ENCODE measurements at regions not wholly inside any gene's neighbourhood (a gene's known extent, or its start where the extent isn't known, plus 50 kb on each side); places are given as distances from the start of the nearest gene placed in this dataset.

- no peak overlapping the region for H3K4me3 ChIP-seq (ENCODE audit: low read length)
- no peak for DNase-seq (ENCODE audit: low read depth)
- no peak for TF ChIP-seq CTCF (conservative IDR thresholded peaks at IDR 0.05; ENCODE audit: low read length)
Observed at GRCh38 chr11:95576146-95576845, 213.3 kb downstream of the FAM76B start.

- H3K4me3 ChIP-seq (ENCODE audit: low read length): no peak overlapping the region
- TF ChIP-seq CTCF (conservative IDR thresholded peaks at IDR 0.05; ENCODE audit: low read length): no peak
- DNase-seq (ENCODE audit: low read depth): peak; percentile 74
Observed at GRCh38 chr11:95575517-95575916, 214.1 kb downstream of the FAM76B start.

GRCh38 chr11:95571718-95572260, 217.8 kb downstream of the FAM76B start:
- H3K4me3 ChIP-seq (ENCODE audit: low read length): no peak overlapping the region
- DNase-seq (ENCODE audit: low read depth): no peak
- TF ChIP-seq CTCF (conservative IDR thresholded peaks at IDR 0.05; ENCODE audit: low read length): no peak

GRCh38 chr11:95570845-95571244, 218.7 kb downstream of the FAM76B start:
- no peak for DNase-seq (ENCODE audit: low read depth)
- no peak overlapping the region for H3K4me3 ChIP-seq (ENCODE audit: low read length)
- no peak for TF ChIP-seq CTCF (conservative IDR thresholded peaks at IDR 0.05; ENCODE audit: low read length)

- no peak for TF ChIP-seq CTCF (conservative IDR thresholded peaks at IDR 0.05; ENCODE audit: low read length)
- DNase-seq (ENCODE audit: low read depth): no peak
- no peak overlapping the region for H3K4me3 ChIP-seq (ENCODE audit: low read length)
Observed at GRCh38 chr11:95569207-95569606, 220.4 kb downstream of the FAM76B start.

- H3K4me3 ChIP-seq (ENCODE audit: low read length): no peak overlapping the region
- TF ChIP-seq CTCF (conservative IDR thresholded peaks at IDR 0.05; ENCODE audit: low read length): no peak
- peak; percentile 46 for DNase-seq (ENCODE audit: low read depth)
Observed at GRCh38 chr11:95568281-95568680, 221.3 kb downstream of the FAM76B start.

GRCh38 chr11:95567685-95568084, 221.9 kb downstream of the FAM76B start:
- no peak for TF ChIP-seq CTCF (conservative IDR thresholded peaks at IDR 0.05; ENCODE audit: low read length)
- no peak overlapping the region for H3K4me3 ChIP-seq (ENCODE audit: low read length)
- peak; percentile 81 for DNase-seq (ENCODE audit: low read depth)
